ENCODE measurements at regions not wholly inside any gene's neighbourhood (a gene's known extent, or its start where the extent isn't known, plus 50 kb on each side); places are given as distances from the start of the nearest gene placed in this dataset.

DNA sequence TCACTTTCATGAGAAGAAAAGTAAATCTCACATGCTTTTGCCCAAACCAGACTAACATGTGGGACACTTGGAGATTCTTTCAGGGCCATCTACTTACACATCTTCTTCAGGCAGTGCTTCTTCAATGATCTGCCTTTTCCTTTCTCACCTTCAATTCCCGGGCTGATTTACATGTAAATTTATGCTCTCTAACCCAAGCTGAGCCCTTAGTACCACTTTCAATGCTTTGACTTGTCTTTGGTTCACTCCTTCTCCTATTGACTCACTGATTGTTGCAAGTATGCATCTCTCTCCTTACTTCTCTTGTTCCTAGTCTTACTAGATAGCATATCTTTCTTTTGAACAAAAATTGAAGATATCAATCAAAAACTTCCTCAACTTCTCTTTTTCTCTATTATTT, 154.2 kb upstream of the DEPDC1 start:
- H2AFZ ChIP-seq (ENCODE audit: low read depth) = no peak overlapping the region
- H3K9ac ChIP-seq = no peak overlapping the region
- H4K20me1 ChIP-seq (ENCODE audit: insufficient read depth) = no peaks in the 10 kb centered on the region
- H3K4me3 ChIP-seq (IDR thresholded peaks at IDR 0.05; ENCODE audit: insufficient read depth, low read depth, low read length) = no peak overlapping the region
- no peaks in the 10 kb centered on the region for H3K27me3 ChIP-seq (ENCODE audit: insufficient read depth, low read depth)
- H3K4me1 ChIP-seq (ENCODE audit: low read depth, poor library complexity, severe bottlenecking) = no peaks in the 10 kb centered on the region
- no peak overlapping the region for H3K27ac ChIP-seq
- H3K79me2 ChIP-seq (ENCODE audit: insufficient read depth, low read depth) = no peaks in the 10 kb centered on the region
- no peak overlapping the region for H3K4me2 ChIP-seq
- H3K36me3 ChIP-seq (ENCODE audit: insufficient read depth) = no peaks in the 10 kb centered on the region
- TF ChIP-seq, protein P1, sequence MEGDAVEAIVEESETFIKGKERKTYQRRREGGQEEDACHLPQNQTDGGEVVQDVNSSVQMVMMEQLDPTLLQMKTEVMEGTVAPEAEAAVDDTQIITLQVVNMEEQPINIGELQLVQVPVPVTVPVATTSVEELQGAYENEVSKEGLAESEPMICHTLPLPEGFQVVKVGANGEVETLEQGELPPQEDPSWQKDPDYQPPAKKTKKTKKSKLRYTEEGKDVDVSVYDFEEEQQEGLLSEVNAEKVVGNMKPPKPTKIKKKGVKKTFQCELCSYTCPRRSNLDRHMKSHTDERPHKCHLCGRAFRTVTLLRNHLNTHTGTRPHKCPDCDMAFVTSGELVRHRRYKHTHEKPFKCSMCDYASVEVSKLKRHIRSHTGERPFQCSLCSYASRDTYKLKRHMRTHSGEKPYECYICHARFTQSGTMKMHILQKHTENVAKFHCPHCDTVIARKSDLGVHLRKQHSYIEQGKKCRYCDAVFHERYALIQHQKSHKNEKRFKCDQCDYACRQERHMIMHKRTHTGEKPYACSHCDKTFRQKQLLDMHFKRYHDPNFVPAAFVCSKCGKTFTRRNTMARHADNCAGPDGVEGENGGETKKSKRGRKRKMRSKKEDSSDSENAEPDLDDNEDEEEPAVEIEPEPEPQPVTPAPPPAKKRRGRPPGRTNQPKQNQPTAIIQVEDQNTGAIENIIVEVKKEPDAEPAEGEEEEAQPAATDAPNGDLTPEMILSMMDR (conservative IDR thresholded peaks at IDR 0.05; ENCODE audit: low read depth, low read length) = no peak

DNA sequence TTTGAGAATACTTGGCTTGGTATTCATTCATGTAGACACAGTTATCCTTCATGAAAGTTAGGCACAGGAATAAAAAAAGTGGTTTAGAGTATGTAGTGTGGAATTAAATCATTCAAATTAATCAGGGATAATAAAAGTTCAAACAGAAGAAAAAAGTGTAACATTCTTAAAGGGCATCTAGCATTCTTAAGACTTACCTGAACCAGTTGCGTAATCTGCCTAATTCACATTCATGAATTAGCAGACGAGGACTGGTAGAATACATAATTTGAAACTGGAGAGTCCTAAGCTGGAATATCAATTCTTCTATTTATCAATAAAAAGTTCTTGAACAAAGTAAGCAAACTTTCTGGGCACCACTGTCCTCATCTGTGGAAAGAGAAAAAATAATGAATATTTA, 157.0 kb upstream of the DEPDC1 start:
- no peaks in the 10 kb centered on the region for H3K36me3 ChIP-seq (ENCODE audit: insufficient read depth)
- no peaks in the 10 kb centered on the region for H3K27me3 ChIP-seq (ENCODE audit: insufficient read depth, low read depth)
- TF ChIP-seq, protein P1 (conservative IDR thresholded peaks at IDR 0.05; ENCODE audit: low read depth, low read length) = no peak
- no peak overlapping the region for H3K9ac ChIP-seq
- no peaks in the 10 kb centered on the region for H3K4me1 ChIP-seq (ENCODE audit: low read depth, poor library complexity, severe bottlenecking)
- no peak overlapping the region for H2AFZ ChIP-seq (ENCODE audit: low read depth)
- H3K79me2 ChIP-seq (ENCODE audit: insufficient read depth, low read depth) = no peaks in the 10 kb centered on the region
- H3K27ac ChIP-seq = no peak overlapping the region
- H3K4me3 ChIP-seq (IDR thresholded peaks at IDR 0.05; ENCODE audit: insufficient read depth, low read depth, low read length) = no peak overlapping the region
- H4K20me1 ChIP-seq (ENCODE audit: insufficient read depth) = no peaks in the 10 kb centered on the region
- H3K4me2 ChIP-seq = no peak overlapping the region

DNA sequence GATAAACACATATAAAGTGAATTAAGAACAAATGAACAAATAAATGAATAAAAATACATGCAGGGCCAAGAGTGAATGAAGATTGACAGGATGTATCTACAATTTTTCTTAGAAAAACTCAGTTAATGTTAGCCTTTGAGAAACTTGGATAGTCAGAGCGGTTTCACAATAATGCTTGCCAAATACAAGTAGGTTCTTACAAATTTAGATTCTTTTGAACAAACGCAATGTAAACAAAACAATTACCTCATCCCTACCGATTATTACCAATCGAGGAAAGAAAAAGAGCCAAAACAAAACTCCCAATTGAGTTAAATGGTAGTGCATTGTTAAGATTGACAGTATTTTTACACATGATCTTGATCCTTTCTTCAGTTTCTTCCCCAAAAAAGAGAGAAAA, 176.9 kb upstream of the DEPDC1 start:
- Histone ChIP-seq H3K79me2 (ENCODE audit: insufficient read depth, low read depth) (no peaks in the 10 kb centered on the region), H3K9ac (no peak overlapping the region), H3K4me1 (ENCODE audit: low read depth, poor library complexity, severe bottlenecking) (no peaks in the 10 kb centered on the region), H3K36me3 (ENCODE audit: insufficient read depth) (no peaks in the 10 kb centered on the region), H4K20me1 (ENCODE audit: insufficient read depth) (no peaks in the 10 kb centered on the region), H3K4me3 (IDR thresholded peaks at IDR 0.05; ENCODE audit: insufficient read depth, low read depth, low read length) (no peak overlapping the region), H3K27me3 (ENCODE audit: insufficient read depth, low read depth) (no peaks in the 10 kb centered on the region), H3K4me2 (no peak overlapping the region), H2AFZ (ENCODE audit: low read depth) (no peak overlapping the region), H3K27ac (no peak overlapping the region)
- TF ChIP-seq, protein P1 (conservative IDR thresholded peaks at IDR 0.05; ENCODE audit: low read depth, low read length) = no peak

DNA sequence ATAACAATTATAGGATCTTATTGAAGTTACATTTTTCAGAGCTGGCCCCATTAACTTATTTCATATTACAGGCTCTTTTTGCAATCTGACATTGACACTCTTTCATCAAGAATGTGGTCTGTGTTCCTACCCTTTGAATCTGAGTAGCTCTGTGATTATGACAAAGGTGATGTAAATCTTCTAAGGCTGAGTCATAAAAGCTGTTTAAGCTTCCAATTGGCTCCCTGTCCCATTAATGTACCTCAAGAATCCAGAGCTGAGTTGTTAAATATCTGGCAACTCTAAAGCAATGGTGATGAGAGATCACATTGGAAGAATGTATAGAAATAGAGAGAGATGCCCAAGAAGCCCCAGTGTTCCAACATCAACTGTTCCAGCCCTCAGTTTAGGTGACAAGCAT, 178.5 kb upstream of the DEPDC1 start:
- no peak overlapping the region for H2AFZ ChIP-seq (ENCODE audit: low read depth)
- no peak overlapping the region for H3K4me3 ChIP-seq (IDR thresholded peaks at IDR 0.05; ENCODE audit: insufficient read depth, low read depth, low read length)
- H3K36me3 ChIP-seq (ENCODE audit: insufficient read depth) = no peaks in the 10 kb centered on the region
- no peaks in the 10 kb centered on the region for H3K27me3 ChIP-seq (ENCODE audit: insufficient read depth, low read depth)
- no peaks in the 10 kb centered on the region for H4K20me1 ChIP-seq (ENCODE audit: insufficient read depth)
- H3K4me2 ChIP-seq = no peak overlapping the region
- TF ChIP-seq, protein P1 (conservative IDR thresholded peaks at IDR 0.05; ENCODE audit: low read depth, low read length) = no peak
- H3K79me2 ChIP-seq (ENCODE audit: insufficient read depth, low read depth) = no peaks in the 10 kb centered on the region
- no peaks in the 10 kb centered on the region for H3K4me1 ChIP-seq (ENCODE audit: low read depth, poor library complexity, severe bottlenecking)
- no peak overlapping the region for H3K9ac ChIP-seq
- no peak overlapping the region for H3K27ac ChIP-seq
